NCI-H69 (cell line): ENCODE measurements at regions not wholly inside any gene's neighbourhood (a gene's known extent, or its start where the extent isn't known, plus 50 kb on each side); places are given as distances from the start of the nearest gene placed in this dataset.
"Not testable (repeated sequence)": the region's sequence is repeated elsewhere in the genome, so short reads cannot be mapped to it uniquely, and the experiment has no call there.

Experiments used
- DNase-seq: peaks from one replicate; lab custom pipeline; 2025; lab: John Stamatoyannopoulos, UW

DNA sequence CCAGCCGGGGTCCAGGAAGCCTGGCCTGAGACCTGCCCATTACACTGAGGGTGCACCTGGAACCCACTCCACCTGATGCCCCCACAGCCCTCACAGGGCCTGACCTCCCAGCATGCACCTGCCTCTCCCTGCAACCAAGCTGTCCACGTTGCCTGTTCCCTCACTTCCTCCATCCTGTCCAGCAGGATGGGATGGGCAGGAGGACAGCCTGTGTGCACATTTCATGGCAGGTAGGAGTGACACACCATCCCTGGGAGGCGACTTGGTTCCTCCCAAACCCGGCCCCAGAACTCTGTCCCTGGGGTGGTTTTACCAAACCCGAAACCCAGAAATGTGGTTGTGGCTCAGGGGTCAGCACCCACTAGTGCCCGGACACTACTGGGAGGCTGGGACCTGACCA is 203.8 kb upstream of the ZNF519 start:
- DNase-seq = not testable (repeated sequence)

DNA sequence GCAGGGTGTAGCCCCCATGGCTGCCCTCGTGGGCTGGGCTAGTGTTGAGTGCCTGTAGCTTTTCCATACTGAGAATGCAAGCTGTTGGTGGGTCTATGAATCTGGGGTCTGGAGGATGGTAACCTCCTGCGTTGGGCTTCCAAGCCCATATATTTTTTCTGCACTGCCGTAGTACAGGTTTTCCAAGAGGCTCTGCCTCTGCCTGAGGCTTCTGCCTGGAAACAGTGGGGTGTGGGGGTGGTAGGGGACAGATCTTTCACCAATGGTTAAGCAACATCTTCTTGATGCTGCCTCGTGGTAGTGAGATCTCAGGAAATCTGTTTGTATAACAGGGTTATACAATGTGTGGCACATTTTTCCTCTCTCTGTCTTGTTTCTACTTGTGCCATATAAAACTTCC is 189.0 kb upstream of the ZNF519 start:
- not testable (repeated sequence) for DNase-seq

DNA sequence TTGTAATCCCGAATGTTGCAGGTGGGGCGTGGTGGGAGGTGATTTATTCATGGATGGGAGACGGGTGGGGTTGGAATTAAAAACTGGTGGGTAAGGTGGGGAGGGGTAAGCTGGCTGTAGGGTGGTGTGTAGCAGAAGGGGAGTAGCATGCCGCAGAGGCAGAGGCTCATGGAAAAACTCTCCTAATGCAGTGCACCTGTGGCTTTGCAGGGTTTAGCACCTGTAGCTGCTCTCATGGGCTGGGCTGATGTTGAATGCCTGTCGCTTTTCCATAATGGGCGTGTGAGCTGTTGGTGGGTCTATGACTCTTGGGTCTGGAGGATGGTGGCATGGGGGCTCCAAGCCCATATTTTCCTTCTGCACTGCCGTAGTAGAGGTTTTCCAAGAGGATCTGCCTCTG is 169.0 kb upstream of the ZNF519 start:
- DNase-seq = not testable (repeated sequence)

DNA sequence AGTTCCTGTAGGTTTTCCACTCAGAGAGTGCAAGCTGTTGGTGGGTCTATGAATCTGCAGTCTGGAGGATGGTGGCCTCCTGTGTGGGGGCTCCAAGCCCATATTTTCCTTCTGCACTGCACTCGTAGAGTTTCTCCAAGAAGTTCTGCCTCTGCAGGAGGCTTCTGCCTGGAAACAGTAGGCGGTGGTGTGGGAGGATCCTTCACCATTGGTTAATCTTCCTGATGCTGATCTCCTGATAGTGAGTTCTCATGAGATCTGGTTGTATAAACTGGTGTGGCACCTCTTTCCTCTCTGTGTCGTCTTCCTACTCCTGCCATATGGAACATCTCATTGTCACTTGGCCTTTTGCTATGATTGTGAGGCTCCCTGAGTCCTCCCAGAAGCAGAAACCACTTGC is 162.8 kb upstream of the ZNF519 start:
- not testable (repeated sequence) for DNase-seq

DNA sequence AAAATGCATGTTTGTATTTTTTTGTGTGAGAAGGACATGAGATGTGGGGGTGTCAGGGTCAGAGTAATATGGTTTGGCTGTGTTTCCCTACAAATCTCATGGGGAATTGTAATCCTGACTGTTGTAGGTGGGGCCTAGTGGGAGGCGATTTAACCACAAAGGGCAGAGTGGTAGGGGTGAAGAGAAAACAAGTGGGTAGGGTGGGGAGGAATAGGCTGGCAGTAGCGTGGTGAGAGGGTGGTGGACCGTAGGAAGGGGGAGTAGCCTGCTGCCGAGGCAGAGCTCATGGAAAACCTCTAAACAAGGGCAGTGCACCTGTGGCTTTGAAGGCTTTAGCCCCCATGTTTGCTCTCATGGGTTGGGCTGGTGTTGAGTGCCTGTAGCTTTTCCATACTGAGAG is 152.8 kb upstream of the ZNF519 start:
- DNase-seq = no peak

DNA sequence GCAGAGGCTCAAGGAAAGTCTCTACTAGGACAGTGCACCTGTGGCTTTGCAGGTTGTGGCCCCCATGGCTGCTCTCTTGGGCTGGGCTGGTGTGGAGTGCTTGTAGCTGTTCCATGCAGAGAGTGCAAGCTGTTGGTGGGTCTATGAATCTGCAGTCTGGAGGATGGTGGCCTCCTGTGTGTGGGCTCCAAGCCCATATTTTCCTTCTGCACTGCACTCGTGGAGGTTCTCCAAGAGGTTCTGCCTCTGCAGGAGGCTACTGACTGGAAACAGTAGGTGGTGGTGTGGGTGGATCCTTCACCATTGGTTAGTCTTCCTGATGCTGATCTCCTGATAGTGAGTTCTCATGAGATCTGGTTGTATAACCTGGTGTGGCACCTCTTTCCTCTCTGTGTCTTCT is 143.2 kb upstream of the ZNF519 start:
- not testable (repeated sequence) for DNase-seq

DNA sequence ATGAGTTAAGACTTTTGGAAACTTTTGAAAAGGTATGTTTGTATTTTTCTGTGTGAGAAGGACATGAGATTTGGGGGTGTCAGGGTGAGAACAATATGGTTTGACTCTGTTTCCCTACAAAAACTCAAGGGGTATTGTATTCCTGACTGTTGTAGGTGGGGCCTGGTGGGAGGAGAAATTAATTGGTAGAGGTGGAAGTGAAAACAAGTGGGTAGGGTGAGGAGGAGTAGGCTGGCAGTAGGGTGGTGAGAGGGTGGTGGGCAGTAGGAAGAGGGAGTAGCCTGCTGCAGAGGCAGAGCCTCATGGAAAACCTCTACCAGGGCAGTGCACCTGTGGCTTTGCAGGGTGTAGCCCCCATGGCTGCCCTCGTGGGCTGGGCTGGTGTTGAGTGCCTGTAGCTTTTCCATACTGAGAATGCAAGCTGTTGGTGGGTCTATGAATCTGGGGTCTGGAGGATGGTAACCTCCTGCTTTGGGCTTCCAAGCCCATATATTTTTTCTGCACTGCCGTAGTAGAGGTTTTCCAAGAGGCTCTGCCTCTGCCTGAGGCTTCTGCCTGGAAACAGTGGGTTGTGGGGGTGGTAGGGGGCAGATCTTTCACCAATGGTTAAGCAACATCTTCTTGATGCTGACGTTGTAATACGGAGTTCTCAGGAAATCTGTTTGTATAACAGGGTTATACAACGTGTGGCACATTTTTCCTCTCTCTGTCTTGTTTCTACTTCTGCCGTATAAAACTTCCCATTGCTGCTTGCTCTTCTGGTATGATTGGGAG is 133.6 kb upstream of the ZNF519 start:
- not testable (repeated sequence) for DNase-seq

DNA sequence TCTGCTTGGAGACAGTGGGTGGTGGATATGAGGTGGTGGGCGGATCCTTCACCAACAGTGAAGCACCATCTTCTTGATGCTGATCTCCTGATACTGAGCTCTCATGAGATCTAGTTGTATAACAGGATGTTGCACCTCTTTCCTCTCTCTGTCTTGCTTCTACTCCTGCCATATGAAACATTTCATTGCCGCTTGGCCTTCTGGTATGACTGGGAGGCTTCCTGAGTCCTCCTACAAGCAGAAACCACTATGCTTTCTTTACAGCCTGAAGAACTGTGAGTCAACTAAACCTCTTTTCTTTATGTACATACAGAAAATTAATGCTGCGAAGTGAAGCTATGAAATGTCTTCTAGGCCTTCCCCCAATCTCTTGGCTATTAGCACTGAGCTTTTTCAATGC is 130.6 kb upstream of the ZNF519 start:
- DNase-seq = not testable (repeated sequence)

DNA sequence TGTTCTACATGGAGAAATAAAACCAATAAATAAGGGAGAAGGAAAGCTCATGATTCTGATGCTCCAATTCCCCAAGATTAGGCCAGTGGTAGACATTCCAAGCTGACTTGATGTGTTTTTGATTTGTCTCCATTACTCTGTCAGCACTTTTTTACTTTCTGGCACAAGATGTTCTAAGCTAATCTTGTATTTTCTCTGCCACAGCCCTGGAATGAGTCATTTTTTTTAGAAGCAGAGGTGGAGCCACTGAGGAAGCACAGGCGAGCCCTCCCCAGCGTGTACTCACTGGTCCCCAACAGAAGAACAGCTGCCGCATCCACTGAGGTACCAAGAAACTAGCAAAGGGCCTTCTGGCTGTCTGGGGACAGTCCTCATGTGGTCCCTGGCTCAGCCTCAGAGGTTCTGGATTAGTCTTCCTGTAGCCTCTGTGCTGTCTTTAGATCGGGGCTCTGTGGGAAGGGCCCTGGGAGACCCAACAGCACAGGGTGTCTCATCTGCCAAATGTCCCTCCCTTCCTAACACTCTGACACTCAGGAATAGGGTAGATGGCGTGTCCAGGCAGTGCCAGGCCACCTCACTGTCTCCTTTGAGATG is 117.9 kb upstream of the ZNF519 start:
- not testable (repeated sequence) for DNase-seq

DNA sequence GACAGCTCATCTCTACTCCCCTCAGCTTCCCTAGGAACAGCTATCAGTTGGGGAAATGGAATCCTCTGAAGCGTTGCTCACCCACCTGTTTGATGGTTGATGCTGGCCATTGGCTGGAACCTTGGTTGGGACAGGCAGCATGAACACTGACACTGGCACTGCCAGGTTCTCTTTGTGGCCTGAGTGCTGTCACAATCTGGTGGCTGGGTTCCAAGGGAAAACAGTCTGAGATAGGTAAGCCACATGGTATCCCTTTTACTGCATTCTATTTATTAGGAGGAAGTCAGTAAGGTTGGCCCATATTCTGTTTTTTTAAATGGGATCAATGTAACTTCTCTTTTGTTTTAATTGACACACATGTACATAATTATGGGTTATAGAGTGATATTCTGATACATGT is 107.0 kb upstream of the ZNF519 start:
- DNase-seq = not testable (repeated sequence)

DNA sequence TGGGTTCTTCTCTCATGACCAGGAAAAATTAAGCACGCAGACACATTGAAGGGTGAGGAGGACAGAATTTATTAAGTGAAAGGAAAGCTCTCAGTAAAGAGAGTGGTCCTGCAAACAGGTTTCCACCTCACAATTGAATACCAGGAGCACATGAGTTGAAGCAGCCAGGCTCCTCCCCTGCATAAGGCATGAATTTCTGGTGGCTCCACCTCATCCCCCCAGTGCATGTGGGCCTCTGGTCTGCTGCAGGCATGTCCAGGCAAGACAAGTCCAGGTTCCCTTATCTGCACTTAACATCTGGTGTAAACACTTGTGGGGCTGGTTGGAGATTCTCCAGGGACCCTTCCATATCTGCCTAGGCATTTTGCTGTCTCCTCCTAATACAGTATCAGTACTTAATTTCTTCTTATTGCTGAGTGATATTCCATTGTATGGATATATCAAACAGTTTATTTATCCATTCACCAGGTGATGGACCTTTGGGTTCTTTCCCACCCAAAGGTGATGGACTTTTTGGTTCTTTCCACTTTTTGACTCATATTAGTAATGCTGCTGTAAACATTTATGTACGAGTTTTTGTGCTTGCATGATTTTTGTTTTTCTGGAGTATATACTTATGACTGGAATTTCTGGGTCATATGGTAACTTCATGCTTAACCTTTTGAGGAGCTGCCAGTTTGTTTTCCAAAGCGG is 104.3 kb upstream of the ZNF519 start:
- DNase-seq = peak; percentile 5

DNA sequence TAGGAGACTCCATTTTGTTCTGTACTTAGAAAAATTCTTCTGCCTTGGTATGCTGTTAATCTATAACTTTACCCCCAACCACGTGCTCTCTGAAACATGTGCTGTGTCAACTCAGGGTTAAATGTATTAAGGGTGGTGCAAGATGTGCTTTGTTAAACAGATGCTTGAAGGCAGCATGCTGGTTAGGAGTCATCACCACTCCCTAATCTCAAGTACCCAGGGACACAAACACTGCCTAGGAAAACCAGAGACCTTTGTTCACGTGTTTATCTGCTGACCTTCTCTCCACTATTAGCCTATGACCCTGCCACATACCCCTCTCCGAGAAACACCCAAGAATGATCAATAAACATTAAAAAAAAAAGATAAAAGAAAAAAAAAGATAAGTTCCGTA is 93.0 kb upstream of the ZNF519 start:
- not testable (repeated sequence) for DNase-seq

DNA sequence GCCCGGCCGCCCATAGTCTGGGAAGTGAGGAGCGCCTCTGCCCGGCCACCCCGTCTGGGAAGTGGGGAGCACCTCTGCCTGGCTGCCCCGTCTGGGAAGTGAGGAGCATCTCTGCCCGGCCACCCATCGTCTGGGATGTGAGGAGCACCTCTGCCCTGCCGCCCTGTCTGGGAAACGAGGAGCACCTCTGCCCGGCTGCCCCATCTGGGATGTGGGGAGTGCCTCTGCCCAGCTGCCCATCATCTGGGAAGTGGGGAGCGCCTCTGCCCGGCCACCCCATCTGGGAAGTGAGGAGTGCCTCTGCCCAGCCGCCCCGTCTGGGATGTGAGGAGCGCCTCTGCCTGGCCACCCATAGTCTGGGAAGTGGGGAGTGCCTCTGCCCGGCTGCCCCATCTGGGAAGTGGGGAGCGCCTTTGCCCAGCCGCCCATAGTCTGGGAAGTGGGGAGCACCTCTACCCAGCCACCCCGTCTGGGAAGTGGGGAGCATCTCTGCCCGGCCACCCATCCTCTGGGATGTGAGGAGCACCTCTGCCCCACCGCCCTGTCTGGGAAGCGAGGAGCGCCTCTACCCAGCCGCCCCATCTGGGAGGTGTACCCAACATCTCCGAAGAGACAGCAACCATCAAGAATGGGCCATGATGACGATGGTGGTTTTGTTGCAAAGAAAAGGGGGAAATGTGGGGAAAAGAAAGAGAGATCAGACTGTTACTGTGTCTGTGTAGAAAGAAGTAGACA is 92.5 kb upstream of the ZNF519 start:
- DNase-seq = not testable (repeated sequence)

DNA sequence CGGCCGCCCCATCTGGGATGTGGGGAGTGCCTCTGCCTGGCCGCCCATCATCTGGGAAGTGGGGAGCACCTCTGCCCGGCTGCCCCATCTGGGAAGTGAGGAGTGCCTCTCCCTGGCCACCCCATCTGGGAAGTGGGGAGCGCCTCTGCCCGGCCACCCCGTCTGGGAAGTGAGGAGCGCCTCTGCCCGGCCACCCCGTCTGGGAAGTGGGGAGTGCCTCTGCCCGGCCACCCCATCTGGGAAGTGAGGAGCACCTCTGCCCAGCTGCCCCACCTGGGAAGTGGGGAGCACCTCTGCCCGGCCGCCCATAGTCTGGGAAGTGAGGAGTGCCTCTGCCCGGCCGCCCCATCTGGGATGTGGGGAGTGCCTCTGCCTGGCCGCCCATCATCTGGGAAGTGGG is 91.7 kb upstream of the ZNF519 start:
- not testable (repeated sequence) for DNase-seq

DNA sequence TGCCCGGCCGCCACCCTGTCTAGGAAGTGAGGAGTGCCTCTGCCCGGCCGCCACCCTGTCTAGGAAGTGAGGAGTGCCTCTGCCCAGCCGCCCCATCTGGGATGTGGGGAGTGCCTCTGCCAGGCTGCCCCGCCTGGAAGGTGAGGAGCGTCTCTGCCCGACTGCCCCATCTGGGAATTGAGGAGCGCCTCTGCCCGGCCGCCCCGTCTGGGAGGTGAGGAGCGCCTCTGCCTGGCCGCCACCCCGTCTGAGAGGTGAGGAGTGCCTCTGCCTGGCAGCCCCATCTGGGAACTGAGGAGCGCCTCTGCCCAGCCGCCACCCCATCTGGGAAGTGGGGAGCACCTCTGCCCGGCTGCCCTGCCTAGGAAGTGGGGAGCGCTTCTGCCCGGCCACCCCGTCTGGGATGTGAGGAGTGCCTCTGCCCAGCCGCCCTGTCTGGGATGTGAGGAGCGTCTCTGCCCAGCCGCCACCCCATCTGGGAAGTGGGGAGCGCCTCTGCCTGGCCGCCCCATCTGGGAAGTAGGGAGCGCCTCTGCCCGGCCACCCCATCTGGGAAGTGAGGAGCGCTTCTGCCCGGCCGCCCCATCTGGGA is 91.1 kb upstream of the ZNF519 start:
- not testable (repeated sequence) for DNase-seq

DNA sequence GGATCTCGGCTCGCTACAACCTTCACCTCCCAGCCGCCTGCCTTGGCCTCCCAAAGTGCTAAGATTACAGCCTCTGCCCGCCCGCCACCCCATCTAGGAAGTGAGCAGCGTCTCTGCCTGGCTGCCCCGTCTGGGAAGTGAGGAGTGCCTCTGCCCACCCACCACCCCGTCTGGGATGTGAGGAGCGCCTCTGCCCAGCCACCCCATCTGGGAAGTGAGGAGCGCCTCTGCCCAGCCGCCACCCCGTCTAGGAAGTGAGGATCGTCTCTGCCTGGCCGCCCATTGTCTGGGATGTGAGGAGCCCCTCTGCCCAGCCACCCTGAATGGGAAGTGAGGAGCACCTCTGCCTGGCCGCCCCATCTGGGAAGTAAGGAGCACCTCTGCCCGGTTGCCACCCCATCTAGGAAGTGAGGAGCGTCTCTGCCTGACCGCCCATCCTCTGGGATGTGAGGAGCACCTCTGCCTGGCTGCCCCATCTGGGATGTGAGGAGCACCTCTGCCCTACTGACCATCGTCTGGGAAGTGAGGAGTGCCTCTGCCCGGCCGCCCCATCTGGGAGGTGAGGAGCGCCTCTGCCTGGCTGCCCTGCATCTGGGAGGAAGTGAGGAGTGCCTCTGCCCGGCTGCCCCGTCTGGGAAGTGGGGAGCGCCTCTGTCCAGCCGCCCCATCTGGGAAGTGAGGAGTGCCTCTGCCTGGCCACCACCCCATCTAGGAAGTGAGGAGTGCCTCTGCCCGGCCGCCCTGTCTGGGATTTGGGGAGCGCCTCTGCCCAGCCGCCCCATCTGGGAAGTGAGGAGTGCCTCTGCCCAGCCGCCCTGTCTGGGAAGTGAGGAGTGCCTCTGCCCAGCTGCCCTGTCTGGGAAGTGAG is 90.4 kb upstream of the ZNF519 start:
- not testable (repeated sequence) for DNase-seq

DNA sequence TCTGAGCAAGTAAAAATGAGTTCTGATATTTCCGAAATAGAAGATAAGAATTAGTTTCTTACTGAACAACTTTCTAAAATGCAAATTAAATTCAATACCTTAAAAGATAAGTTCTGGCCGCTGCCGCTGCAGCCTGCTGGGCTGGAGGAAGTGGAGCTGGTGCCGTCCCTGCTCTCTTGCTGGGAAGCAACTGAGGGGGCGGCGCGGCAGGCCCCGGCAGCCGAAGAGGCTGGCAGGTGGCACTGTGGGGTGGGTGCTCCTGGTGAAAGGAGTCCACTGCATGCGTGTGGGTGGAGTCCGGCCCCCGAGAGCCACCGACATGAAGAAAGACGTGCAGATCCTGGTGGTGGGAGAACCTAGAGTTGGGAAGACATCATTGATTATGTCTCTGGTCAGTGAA is 89.5 kb upstream of the ZNF519 start:
- no peak for DNase-seq

DNA sequence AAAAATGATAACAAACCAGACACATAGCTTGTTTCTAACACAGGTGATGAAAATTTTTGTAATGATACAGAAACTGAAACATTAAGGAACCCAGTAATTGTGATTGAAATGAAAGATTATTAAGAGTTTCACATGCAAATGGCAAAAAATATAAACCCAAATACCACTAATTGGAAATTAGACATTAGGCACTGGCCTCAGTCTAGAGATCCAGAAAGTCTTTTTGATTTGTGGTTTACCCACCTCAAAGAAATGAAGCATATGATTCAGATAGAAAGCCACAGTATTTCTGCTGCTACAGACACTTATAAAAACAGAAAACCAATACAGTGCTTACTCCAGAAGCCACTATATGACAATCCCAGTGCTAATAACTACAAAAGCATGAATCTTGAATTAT is 83.7 kb upstream of the ZNF519 start:
- DNase-seq = not testable (repeated sequence)

DNA sequence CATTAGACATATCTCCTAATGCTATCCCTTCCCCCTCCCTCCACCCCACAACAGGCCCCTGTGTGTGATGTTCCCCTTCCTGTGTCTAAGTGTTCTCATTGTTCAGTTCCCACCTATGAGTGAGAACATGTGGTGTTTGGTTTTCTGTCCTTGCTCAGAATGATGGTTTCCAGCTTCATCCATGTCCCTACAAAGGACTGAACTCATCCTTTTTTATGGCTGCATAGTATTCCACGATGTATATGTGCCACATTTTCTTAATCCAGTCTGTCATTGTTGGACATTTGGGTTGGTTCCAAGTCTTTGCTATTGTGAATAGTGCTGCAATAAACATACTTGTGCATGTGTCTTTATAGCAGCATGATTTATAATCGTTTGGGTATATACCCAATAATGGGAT is 71.2 kb upstream of the ZNF519 start:
- DNase-seq = not testable (repeated sequence)

DNA sequence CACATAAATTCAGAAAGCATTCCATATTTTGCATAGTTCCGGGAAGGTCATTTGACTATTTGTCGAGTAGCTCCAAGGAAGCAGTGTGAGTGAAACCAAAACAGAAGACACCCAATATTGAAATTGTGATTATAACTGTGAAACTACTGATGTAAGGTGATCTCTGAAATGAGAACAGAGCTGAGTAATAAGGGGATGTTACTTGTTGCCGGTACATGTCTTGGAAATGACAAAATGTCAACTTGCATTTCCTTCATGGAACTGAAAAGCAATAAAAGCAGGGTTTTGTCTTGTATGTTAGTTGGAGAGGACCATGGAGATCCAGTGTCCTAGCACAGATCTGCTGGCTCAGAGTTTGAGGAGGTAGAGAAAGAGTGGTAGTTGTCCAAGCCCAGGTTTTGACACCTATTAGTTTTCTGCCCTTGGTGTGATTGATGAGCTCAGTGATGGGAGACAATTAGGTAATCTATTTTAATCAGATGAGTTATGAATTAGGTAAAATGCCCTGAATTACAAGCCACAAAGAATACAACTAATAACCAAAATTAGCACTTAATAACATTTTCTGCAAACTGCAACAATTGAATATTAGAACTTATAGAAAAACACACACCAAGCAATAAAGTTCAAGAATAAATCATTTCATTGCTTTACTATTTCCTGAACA is 58.7 kb upstream of the ZNF519 start:
- not testable (repeated sequence) for DNase-seq
